Astrocyte (in vitro differentiated cells and primary cell): ENCODE measurements at regions not wholly inside any gene's neighbourhood (a gene's known extent, or its start where the extent isn't known, plus 50 kb on each side); places are given as distances from the start of the nearest gene placed in this dataset.

Experiments
- DNase-seq: peaks from one replicate; pipeline ENCODE4 v3.0.0-alpha.2; 2010; ENCODE audit warnings: low read depth
- FAIRE-seq: peaks from 2 replicates; lab custom pipeline; 2011; peaks lifted over from hg19 to GRCh38; lab: Jason Lieb, UNC
- H2AFZ ChIP-seq: 2 replicates; pipeline ENCODE4 v1.6.0; 2012; ENCODE audit warnings: low read depth, low read length, inconsistent platforms
- H3K27ac ChIP-seq: 2 replicates; pipeline ENCODE4 v1.5.1; 2011; ENCODE audit warnings: low read depth, low read length, inconsistent platforms
- H3K27me3 ChIP-seq: 2 replicates; pipeline ENCODE4 v1.6.0; 2011; ENCODE audit warnings: low read length, inconsistent platforms; ENCODE audit not compliant: insufficient read depth
- H3K36me3 ChIP-seq: 2 replicates; pipeline ENCODE4 v1.5.1; 2011; ENCODE audit warnings: low read length, inconsistent platforms; ENCODE audit not compliant: insufficient read depth
- H3K4me1 ChIP-seq: 2 replicates; pipeline ENCODE4 v1.5.1; 2011; ENCODE audit warnings: low read length, inconsistent platforms; ENCODE audit not compliant: insufficient read depth
- H3K4me2 ChIP-seq: 2 replicates; pipeline ENCODE4 v1.6.0; 2012; ENCODE audit warnings: low read length, inconsistent platforms
- H3K4me3 ChIP-seq: 2 replicates; pipeline ENCODE4 v1.5.1; 2011; ENCODE audit warnings: low read depth, mild to moderate bottlenecking, low read length, inconsistent platforms; ENCODE audit not compliant: insufficient read depth
- H3K79me2 ChIP-seq: 2 replicates; pipeline ENCODE4 v1.6.0; 2012; ENCODE audit warnings: mild to moderate bottlenecking, low read length, inconsistent platforms; ENCODE audit not compliant: insufficient read depth
- H3K9ac ChIP-seq: 2 replicates; pipeline ENCODE4 v1.6.0; 2012; ENCODE audit warnings: mild to moderate bottlenecking, low read length, inconsistent platforms
- H3K9me3 ChIP-seq: 2 replicates; pipeline ENCODE4 v1.5.1; 2012; ENCODE audit warnings: low read depth, mild to moderate bottlenecking, low read length, inconsistent platforms; ENCODE audit not compliant: insufficient read depth
- H4K20me1 ChIP-seq: 2 replicates; pipeline ENCODE4 v1.6.0; 2012; ENCODE audit warnings: low read length, inconsistent platforms; ENCODE audit not compliant: insufficient read depth
- H3K27ac Mint-ChIP-seq: one replicate; pipeline ENCODE4 v1.8.0; 2021; ENCODE audit warnings: mild to moderate bottlenecking, mixed read lengths; ENCODE audit not compliant: unreplicated experiment
- H3K27me3 Mint-ChIP-seq: one replicate; pipeline ENCODE4 v1.8.0; 2021; ENCODE audit warnings: low read depth, mixed read lengths; ENCODE audit not compliant: unreplicated experiment
- H3K36me3 Mint-ChIP-seq: one replicate; pipeline ENCODE4 v1.8.0; 2021; ENCODE audit warnings: low read depth, mixed read lengths; ENCODE audit not compliant: unreplicated experiment
- H3K4me1 Mint-ChIP-seq: one replicate; pipeline ENCODE4 v1.8.0; 2021; ENCODE audit warnings: low read depth, mixed read lengths; ENCODE audit not compliant: unreplicated experiment
- H3K4me3 Mint-ChIP-seq: one replicate; pipeline ENCODE4 v1.8.0; 2021; ENCODE audit warnings: mild to moderate bottlenecking, moderate library complexity, mixed read lengths; ENCODE audit not compliant: unreplicated experiment
- H3K9me3 Mint-ChIP-seq: one replicate; pipeline ENCODE4 v1.8.0; 2021; ENCODE audit warnings: mild to moderate bottlenecking, mixed read lengths; ENCODE audit not compliant: unreplicated experiment
- EZH2 ChIP-seq: IDR thresholded peaks from 2 replicates; pipeline ENCODE4 v1.6.1; 2012; ENCODE audit warnings: mild to moderate bottlenecking, low read length, inconsistent platforms; ENCODE audit not compliant: insufficient read depth
- TF ChIP-seq, protein P1 (sequence below): IDR thresholded peaks from 2 replicates; pipeline ENCODE4 v1.5.1; 2011; ENCODE audit warnings: low read depth, mild to moderate bottlenecking, inconsistent platforms, low read length, moderate library complexity; ENCODE audit not compliant: insufficient read depth

DNA sequence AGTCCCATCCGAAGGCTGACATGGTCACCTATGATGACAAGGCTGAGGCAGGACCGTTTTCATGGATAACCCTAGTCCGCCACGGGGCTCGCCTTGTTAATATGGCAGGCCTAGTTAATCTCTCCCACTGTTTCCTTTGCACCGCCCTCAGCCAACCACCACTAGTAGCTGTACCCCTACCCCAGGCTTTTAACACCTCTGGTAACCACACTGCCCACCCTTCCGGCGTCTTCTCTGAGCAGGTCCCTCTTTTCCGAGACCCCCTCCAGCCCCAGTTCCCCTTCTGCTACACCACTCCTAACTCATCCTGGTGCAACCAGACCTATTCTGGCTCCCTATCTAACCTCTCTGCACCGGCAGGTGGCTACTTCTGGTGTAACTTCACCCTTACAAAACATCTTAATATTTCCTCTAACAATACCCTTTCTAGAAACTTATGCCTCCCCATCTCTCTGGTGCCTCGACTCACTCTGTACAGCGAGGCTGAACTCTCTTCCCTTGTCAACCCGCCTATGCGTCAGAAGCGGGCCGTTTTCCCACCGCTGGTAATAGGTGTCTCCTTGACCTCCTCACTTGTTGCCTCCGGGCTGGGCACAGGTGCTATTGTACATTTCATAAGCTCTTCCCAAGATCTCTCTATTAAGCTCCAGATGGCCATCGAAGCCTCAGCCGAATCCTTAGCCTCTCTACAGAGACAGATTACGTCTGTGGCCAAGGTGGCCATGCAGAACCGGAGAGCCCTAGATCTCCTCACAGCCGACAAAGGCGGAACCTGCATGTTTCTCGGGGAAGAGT lies 964.4 kb downstream of the RPA4 start:
- peaks cover 21% of the 10 kb centered on the region for H3K9me3 Mint-ChIP-seq
- Histone ChIP-seq H4K20me1 (no peaks in the 10 kb centered on the region), H3K9ac (no peak overlapping the region), H3K4me2 (no peak overlapping the region), H3K27me3 (no peaks in the 10 kb centered on the region), H3K9me3 (no peaks in the 10 kb centered on the region), H3K36me3 (no peaks in the 10 kb centered on the region), H3K4me3 (no peak overlapping the region), H3K79me2 (no peaks in the 10 kb centered on the region), H3K27ac (no peak overlapping the region), H3K4me1 (no peaks in the 10 kb centered on the region), H2AFZ (no peak overlapping the region)
- FAIRE-seq (peak; percentile 41), DNase-seq (no peak)
- no peak overlapping the region for H3K27ac Mint-ChIP-seq
- no peak for TF ChIP-seq EZH2
- TF ChIP-seq, protein P1, sequence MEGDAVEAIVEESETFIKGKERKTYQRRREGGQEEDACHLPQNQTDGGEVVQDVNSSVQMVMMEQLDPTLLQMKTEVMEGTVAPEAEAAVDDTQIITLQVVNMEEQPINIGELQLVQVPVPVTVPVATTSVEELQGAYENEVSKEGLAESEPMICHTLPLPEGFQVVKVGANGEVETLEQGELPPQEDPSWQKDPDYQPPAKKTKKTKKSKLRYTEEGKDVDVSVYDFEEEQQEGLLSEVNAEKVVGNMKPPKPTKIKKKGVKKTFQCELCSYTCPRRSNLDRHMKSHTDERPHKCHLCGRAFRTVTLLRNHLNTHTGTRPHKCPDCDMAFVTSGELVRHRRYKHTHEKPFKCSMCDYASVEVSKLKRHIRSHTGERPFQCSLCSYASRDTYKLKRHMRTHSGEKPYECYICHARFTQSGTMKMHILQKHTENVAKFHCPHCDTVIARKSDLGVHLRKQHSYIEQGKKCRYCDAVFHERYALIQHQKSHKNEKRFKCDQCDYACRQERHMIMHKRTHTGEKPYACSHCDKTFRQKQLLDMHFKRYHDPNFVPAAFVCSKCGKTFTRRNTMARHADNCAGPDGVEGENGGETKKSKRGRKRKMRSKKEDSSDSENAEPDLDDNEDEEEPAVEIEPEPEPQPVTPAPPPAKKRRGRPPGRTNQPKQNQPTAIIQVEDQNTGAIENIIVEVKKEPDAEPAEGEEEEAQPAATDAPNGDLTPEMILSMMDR: no peak
- H3K4me3 Mint-ChIP-seq: no peak overlapping the region
- peaks cover 2% of the 10 kb centered on the region for H3K36me3 Mint-ChIP-seq
- no peaks in the 10 kb centered on the region for H3K4me1 Mint-ChIP-seq
- H3K27me3 Mint-ChIP-seq: no peaks in the 10 kb centered on the region

DNA sequence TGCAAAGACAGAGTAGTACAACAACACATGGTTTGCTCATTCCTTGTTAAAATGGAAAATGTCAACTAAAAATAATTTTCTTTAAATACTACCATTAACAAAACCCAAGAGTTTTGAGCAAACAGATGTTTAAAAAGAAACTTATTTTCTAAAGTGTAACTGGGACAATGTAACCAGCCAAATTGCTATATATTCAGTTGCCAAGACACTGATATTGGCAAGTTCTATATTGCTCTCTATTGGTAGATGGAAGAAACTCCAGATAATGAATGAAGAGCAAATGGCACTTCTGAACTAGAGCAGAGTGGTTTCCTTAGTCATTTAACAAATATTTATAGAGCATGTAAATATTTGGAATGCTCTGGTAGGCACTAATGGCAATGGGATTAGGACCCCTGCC lies 966.2 kb downstream of the RPA4 start:
- Mint-ChIP-seq H3K36me3 (no peaks in the 10 kb centered on the region), H3K27me3 (no peaks in the 10 kb centered on the region), H3K4me1 (no peaks in the 10 kb centered on the region), H3K9me3 (peaks cover 13% of the 10 kb centered on the region), H3K4me3 (no peak overlapping the region), H3K27ac (no peak overlapping the region)
- Histone ChIP-seq H2AFZ (no peak overlapping the region), H3K36me3 (no peaks in the 10 kb centered on the region), H4K20me1 (no peaks in the 10 kb centered on the region), H3K79me2 (no peaks in the 10 kb centered on the region), H3K4me1 (no peaks in the 10 kb centered on the region), H3K4me2 (no peak overlapping the region), H3K9ac (no peak overlapping the region), H3K4me3 (no peak overlapping the region), H3K27me3 (no peaks in the 10 kb centered on the region), H3K9me3 (no peaks in the 10 kb centered on the region), H3K27ac (no peak overlapping the region)
- TF ChIP-seq, protein P1: no peak
- no peak for TF ChIP-seq EZH2
- FAIRE-seq (no peak), DNase-seq (no peak)

DNA sequence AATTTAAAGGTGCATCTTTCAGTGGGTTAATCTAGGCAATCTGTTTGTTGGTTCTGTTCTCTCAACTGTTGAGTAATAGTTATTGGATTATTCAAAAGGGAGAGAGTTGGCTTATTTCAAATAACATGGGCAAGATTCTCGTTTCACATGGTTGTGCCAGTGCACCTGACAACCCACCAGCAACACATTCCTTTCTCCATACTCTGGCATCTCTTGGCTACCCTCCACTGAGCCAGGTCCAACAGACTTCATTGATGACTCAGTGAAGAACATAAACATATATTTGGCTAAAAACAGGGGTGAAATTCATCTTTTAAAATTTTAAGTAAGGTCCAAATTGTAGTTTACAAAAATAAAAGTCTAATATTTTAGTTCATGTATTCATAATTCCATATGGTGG lies 967.2 kb downstream of the RPA4 start:
- Histone ChIP-seq H3K4me3 (no peak overlapping the region), H3K36me3 (no peaks in the 10 kb centered on the region), H3K4me1 (no peaks in the 10 kb centered on the region), H3K27me3 (no peaks in the 10 kb centered on the region), H3K4me2 (no peak overlapping the region), H3K9me3 (no peaks in the 10 kb centered on the region), H4K20me1 (no peaks in the 10 kb centered on the region), H3K9ac (no peak overlapping the region), H3K27ac (no peak overlapping the region), H3K79me2 (no peaks in the 10 kb centered on the region), H2AFZ (no peak overlapping the region)
- Mint-ChIP-seq H3K27ac (no peak overlapping the region), H3K9me3 (peaks cover 6% of the 10 kb centered on the region), H3K4me1 (no peaks in the 10 kb centered on the region), H3K27me3 (no peaks in the 10 kb centered on the region), H3K36me3 (no peaks in the 10 kb centered on the region), H3K4me3 (no peak overlapping the region)
- DNase-seq: no peak
- TF ChIP-seq, protein P1: no peak
- no peak for TF ChIP-seq EZH2
- peak; percentile 77 for FAIRE-seq
